OCI-LY3 (cell line): ENCODE measurements at regions not wholly inside any gene's neighbourhood (a gene's known extent, or its start where the extent isn't known, plus 50 kb on each side); places are given as distances from the start of the nearest gene placed in this dataset.

Experiments
- CTCF ChIP-seq: fragments of 200-600, 300-600 bp; sonication (generic); IDR thresholded peaks from 2 replicates; pipeline ENCODE4 v1.5.1; 2014; ENCODE audit warnings: antibody characterized with exemption, low read length, low read depth
- EZH2phosphoT487 ChIP-seq: fragments of 200-600 bp; shearing (Covaris generic); IDR thresholded peaks from 2 replicates; pipeline ENCODE4 v1.6.1; 2018; ENCODE audit warnings: antibody characterized with exemption, mixed run types, low read depth

GRCh38 chr6:144796070-144796469, 510.9 kb downstream of the UTRN start:
- TF ChIP-seq CTCF (no peak), EZH2phosphoT487 (no peak)
